ENCODE measurements at regions not wholly inside any gene's neighbourhood (a gene's known extent, or its start where the extent isn't known, plus 50 kb on each side); places are given as distances from the start of the nearest gene placed in this dataset.

- DNase-seq, result peak; percentile 58
These were observed 101.8 kb downstream of the SAMD9 start for GRCh38 chr7:93015779-93016481.

GRCh38 chr7:93015101-93015778, 102.5 kb downstream of the SAMD9 start:
- no peak for DNase-seq

GRCh38 chr7:93014410-93014809, 103.4 kb downstream of the SAMD9 start:
- no peak for DNase-seq

- DNase-seq, result no peak
These were observed 104.2 kb downstream of the SAMD9 start for GRCh38 chr7:93013446-93014061.

- DNase-seq, result no peak
These were observed 106.2 kb downstream of the SAMD9 start for GRCh38 chr7:93011351-93012294.

- no peak for DNase-seq
These were observed 108.9 kb downstream of the SAMD9 start for GRCh38 chr7:93008833-93009232.

- no peak for DNase-seq
These were observed 111.2 kb downstream of the SAMD9 start for GRCh38 chr7:93006480-93007095.

- DNase-seq, result no peak
These were observed 112.9 kb downstream of the SAMD9 start for GRCh38 chr7:93004906-93005305.

GRCh38 chr7:92997719-92998118, 120.1 kb downstream of the SAMD9 start:
- DNase-seq, result no peak

GRCh38 chr7:92997152-92997551, 120.6 kb downstream of the SAMD9 start:
- no peak for DNase-seq

GRCh38 chr7:92994901-92995300, 122.9 kb downstream of the SAMD9 start:
- DNase-seq, result no peak

GRCh38 chr7:92992932-92993331, 124.8 kb downstream of the SAMD9 start:
- no peak for DNase-seq

GRCh38 chr7:92992483-92992882, 125.3 kb downstream of the SAMD9 start:
- no peak for DNase-seq

- no peak for DNase-seq
These were observed 126.6 kb downstream of the SAMD9 start for GRCh38 chr7:92991190-92991589.

- no peak for DNase-seq
These were observed 128.7 kb downstream of the SAMD9 start for GRCh38 chr7:92988941-92989545.

GRCh38 chr7:92988051-92988450, 129.7 kb downstream of the SAMD9 start:
- DNase-seq, result no peak

GRCh38 chr7:92987538-92987937, 130.2 kb downstream of the SAMD9 start:
- no peak for DNase-seq

GRCh38 chr7:92987095-92987494, 130.7 kb downstream of the SAMD9 start:
- no peak for DNase-seq

- DNase-seq, result no peak
These were observed 134.9 kb downstream of the SAMD9 start for GRCh38 chr7:92982928-92983327.

GRCh38 chr7:92976931-92977330, 140.6 kb upstream of the CDK6 start:
- DNase-seq, result no peak

- no peak for DNase-seq
These were observed 137.6 kb upstream of the CDK6 start for GRCh38 chr7:92973974-92974373.

GRCh38 chr7:92973293-92973731, 136.9 kb upstream of the CDK6 start:
- no peak for DNase-seq

Data from right forelimb (tissue), 1 donor.